ENCODE measurements at regions not wholly inside any gene's neighbourhood (a gene's known extent, or its start where the extent isn't known, plus 50 kb on each side); places are given as distances from the start of the nearest gene placed in this dataset.

- DNase-seq (ENCODE audit: low read depth), result no peak
- Histone ChIP-seq H3K27me3 (ENCODE audit: control insufficient read depth, insufficient read depth, low read length) (no peaks in the 10 kb centered on the region), H3K4me3 (ENCODE audit: low read depth, low read length) (no peak overlapping the region), H3K36me3 (ENCODE audit: control insufficient read depth, insufficient read depth, low read length) (no peaks in the 10 kb centered on the region)
- no peak for TF ChIP-seq CTCF (IDR thresholded peaks at IDR 0.05; ENCODE audit: insufficient read depth, low read length, poor library complexity, severe bottlenecking)
Measured at GRCh38 chr2:49262801-49263560, 108.7 kb upstream of the FSHR start.

GRCh38 chr2:49261781-49262180, 107.5 kb upstream of the FSHR start:
- Histone ChIP-seq H3K27me3 (ENCODE audit: control insufficient read depth, insufficient read depth, low read length) (no peaks in the 10 kb centered on the region), H3K4me3 (ENCODE audit: low read depth, low read length) (no peak overlapping the region), H3K36me3 (ENCODE audit: control insufficient read depth, insufficient read depth, low read length) (no peaks in the 10 kb centered on the region)
- TF ChIP-seq CTCF (IDR thresholded peaks at IDR 0.05; ENCODE audit: insufficient read depth, low read length, poor library complexity, severe bottlenecking), result no peak
- no peak for DNase-seq (ENCODE audit: low read depth)

- Histone ChIP-seq H3K27me3 (ENCODE audit: control insufficient read depth, insufficient read depth, low read length) (no peaks in the 10 kb centered on the region), H3K36me3 (ENCODE audit: control insufficient read depth, insufficient read depth, low read length) (no peaks in the 10 kb centered on the region)
- TF ChIP-seq CTCF (IDR thresholded peaks at IDR 0.05; ENCODE audit: insufficient read depth, low read length, poor library complexity, severe bottlenecking), result no peak
Measured at GRCh38 chr2:49260979-49261538, 106.7 kb upstream of the FSHR start.

GRCh38 chr2:49259926-49260325, 105.6 kb upstream of the FSHR start:
- no peak for DNase-seq (ENCODE audit: low read depth)
- TF ChIP-seq CTCF (IDR thresholded peaks at IDR 0.05; ENCODE audit: insufficient read depth, low read length, poor library complexity, severe bottlenecking), result no peak
- Histone ChIP-seq H3K36me3 (ENCODE audit: control insufficient read depth, insufficient read depth, low read length) (no peaks in the 10 kb centered on the region), H3K27me3 (ENCODE audit: control insufficient read depth, insufficient read depth, low read length) (no peaks in the 10 kb centered on the region), H3K4me3 (ENCODE audit: low read depth, low read length) (no peak overlapping the region)

More at GRCh38 chr2:49260979-49261538, 106.7 kb upstream of the FSHR start:
- DNase-seq (ENCODE audit: low read depth), result no peak
- H3K4me3 ChIP-seq (ENCODE audit: low read depth, low read length), result no peak overlapping the region

GRCh38 chr2:49255409-49255971, 101.2 kb upstream of the FSHR start:
- H3K36me3 ChIP-seq (ENCODE audit: control insufficient read depth, insufficient read depth, low read length), result no peaks in the 10 kb centered on the region
- H3K4me3 ChIP-seq (ENCODE audit: low read depth, low read length), result no peak overlapping the region
- H3K27me3 ChIP-seq (ENCODE audit: control insufficient read depth, insufficient read depth, low read length), result no peaks in the 10 kb centered on the region
- TF ChIP-seq CTCF (IDR thresholded peaks at IDR 0.05; ENCODE audit: insufficient read depth, low read length, poor library complexity, severe bottlenecking), result no peak
- no peak for DNase-seq (ENCODE audit: low read depth)

Data from kidney epithelial cell (primary cell).